GM12892 (cell line): ENCODE measurements at regions not wholly inside any gene's neighbourhood (a gene's known extent, or its start where the extent isn't known, plus 50 kb on each side); places are given as distances from the start of the nearest gene placed in this dataset.
"Not testable (repeated sequence)": the region's sequence is repeated elsewhere in the genome, so short reads cannot be mapped to it uniquely, and the experiment has no call there.

Experiments
- DNase-seq: peaks from one replicate; pipeline ENCODE4 v3.0.0; 2011; ENCODE audit not compliant: insufficient read length
- FAIRE-seq: peaks from 2 replicates; lab custom pipeline; 2011; peaks lifted over from hg19 to GRCh38; lab: Jason Lieb, UNC
- POLR2A ChIP-seq: IDR thresholded peaks from 2 replicates; pipeline ENCODE4 v1.6.1; 2011; ENCODE audit warnings: low read depth, low read length, control low read depth
- POLR2AphosphoS5 ChIP-seq: IDR thresholded peaks from 2 replicates; pipeline ENCODE4 v1.6.1; 2011; ENCODE audit warnings: low read depth, low read length, control low read depth
- TAF1 ChIP-seq: IDR thresholded peaks from 2 replicates; pipeline ENCODE4 v1.6.1; 2011; ENCODE audit warnings: low read depth, mild to moderate bottlenecking, control low read depth, low read length, borderline replicate concordance

GRCh38 chr3:81884791-81885190 is 123.3 kb upstream of the GBE1 start:
- DNase-seq (no peak), FAIRE-seq (no peak)
- no peak for TF ChIP-seq POLR2AphosphoS5
- TF ChIP-seq TAF1, result no peak
- TF ChIP-seq POLR2A, result no peak

GRCh38 chr3:81876826-81877225 is 115.4 kb upstream of the GBE1 start:
- TF ChIP-seq POLR2A (no peak), POLR2AphosphoS5 (no peak), TAF1 (no peak)
- FAIRE-seq (no peak), DNase-seq (no peak)

GRCh38 chr3:81874738-81875137 is 113.3 kb upstream of the GBE1 start:
- no peak for DNase-seq
- no peak for TF ChIP-seq TAF1
- no peak for TF ChIP-seq POLR2A
- no peak for TF ChIP-seq POLR2AphosphoS5
- FAIRE-seq, result no peak

- TF ChIP-seq POLR2A (no peak), TAF1 (no peak), POLR2AphosphoS5 (no peak)
- no peak for FAIRE-seq
- DNase-seq, result no peak
Measured at GRCh38 chr3:81872566-81872965, 111.1 kb upstream of the GBE1 start.

GRCh38 chr3:81871358-81872155 is 110.1 kb upstream of the GBE1 start:
- no peak for DNase-seq
- FAIRE-seq, result no peak
- TF ChIP-seq TAF1 (no peak), POLR2AphosphoS5 (no peak)

GRCh38 chr3:81869382-81869781 is 107.9 kb upstream of the GBE1 start:
- TF ChIP-seq POLR2A (no peak), TAF1 (no peak), POLR2AphosphoS5 (no peak)
- no peak for DNase-seq
- no peak for FAIRE-seq

GRCh38 chr3:81868597-81868996 is 107.2 kb upstream of the GBE1 start:
- no peak for TF ChIP-seq POLR2A
- no peak for TF ChIP-seq POLR2AphosphoS5
- TF ChIP-seq TAF1, result no peak
- FAIRE-seq, result no peak
- DNase-seq, result no peak

- DNase-seq, result no peak
- FAIRE-seq, result no peak
- TF ChIP-seq TAF1 (no peak), POLR2A (no peak), POLR2AphosphoS5 (no peak)
Measured at GRCh38 chr3:81867875-81868274, 106.4 kb upstream of the GBE1 start.

- FAIRE-seq, DNase-seq: not testable (repeated sequence)
Measured at GRCh38 chr3:81865164-81865563, 103.7 kb upstream of the GBE1 start.

GRCh38 chr3:81864272-81864671 is 102.8 kb upstream of the GBE1 start:
- no peak for FAIRE-seq
- no peak for DNase-seq
- TF ChIP-seq POLR2A (no peak), POLR2AphosphoS5 (no peak), TAF1 (no peak)

- DNase-seq (no peak), FAIRE-seq (no peak)
- TF ChIP-seq TAF1 (no peak), POLR2AphosphoS5 (no peak), POLR2A (no peak)
Measured at GRCh38 chr3:81863756-81864155, 102.3 kb upstream of the GBE1 start.

GRCh38 chr3:81861593-81861992 is 100.1 kb upstream of the GBE1 start:
- TF ChIP-seq POLR2AphosphoS5 (no peak), POLR2A (no peak), TAF1 (no peak)
- FAIRE-seq (no peak), DNase-seq (no peak)
